ENCODE measurements at regions not wholly inside any gene's neighbourhood (a gene's known extent, or its start where the extent isn't known, plus 50 kb on each side); places are given as distances from the start of the nearest gene placed in this dataset.
A peak's percentile ranks its signal among the peaks of the same experiment; 100 is the strongest.

DNA sequence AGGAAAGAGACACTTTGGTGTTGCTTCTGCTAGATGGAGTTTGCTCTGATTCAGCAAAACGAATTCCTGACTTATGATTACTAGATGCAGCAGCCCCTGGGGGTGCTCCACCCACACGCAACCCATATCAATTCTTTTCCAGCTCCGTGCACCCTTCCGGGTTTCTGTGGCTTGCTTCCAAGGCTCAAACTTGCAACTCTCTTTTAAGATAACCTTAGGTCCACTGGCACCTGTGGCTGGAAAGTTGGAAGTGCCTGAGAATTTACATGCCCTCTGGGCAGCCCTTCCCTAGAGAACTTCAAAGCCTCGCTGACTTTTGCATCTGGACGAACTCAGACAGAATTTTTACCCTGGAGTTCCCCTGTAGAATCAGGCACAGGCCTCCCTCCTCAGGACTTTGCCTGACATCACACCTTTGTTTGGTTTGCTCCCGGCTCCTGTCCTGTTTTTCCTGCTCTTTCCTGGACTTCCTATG is 224.9 kb downstream of the SNX18 start:
- H3K27me3 ChIP-seq (ENCODE audit: control insufficient read depth, insufficient read depth, low read length) = no peaks in the 10 kb centered on the region
- no peak overlapping the region for H3K4me3 ChIP-seq (ENCODE audit: low read length)
- peak in 1 of 2 donors; percentile 66 for DNase-seq
- H3K9me3 ChIP-seq (ENCODE audit: control insufficient read depth, low read depth, low read length) = no peaks in the 10 kb centered on the region
- 20% methylated on average over 1 of the region's 7 CpGs for WGBS (ENCODE audit: insufficient coverage, low lambda C conversion rate)
- H3K36me3 ChIP-seq (ENCODE audit: control insufficient read depth, insufficient read depth, low read length) = no peaks in the 10 kb centered on the region
- H3K27ac ChIP-seq (ENCODE audit: low read length) = no peak overlapping the region
- peaks cover 3% of the 10 kb centered on the region for H3K4me1 ChIP-seq (ENCODE audit: control insufficient read depth, insufficient read depth, low read length)

DNA sequence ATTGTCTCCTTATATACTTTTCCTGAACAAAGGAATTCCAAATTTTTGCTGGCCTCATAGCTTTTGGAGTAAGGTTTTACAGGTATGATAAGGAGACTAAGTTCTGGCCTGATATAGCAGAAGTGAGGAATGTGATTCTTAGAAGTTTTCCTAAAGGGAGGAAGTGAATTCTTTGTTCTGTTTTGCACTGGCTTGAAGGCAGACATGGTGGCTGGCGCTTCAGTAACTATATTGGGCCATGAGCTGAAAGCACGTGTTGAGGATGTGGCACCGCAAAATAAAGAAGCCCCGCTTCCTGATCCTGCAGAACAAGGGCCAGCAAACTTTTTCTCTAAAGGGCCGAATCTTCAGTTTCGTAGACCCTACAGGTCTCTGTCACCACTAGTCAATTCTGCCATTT is 224.2 kb downstream of the SNX18 start:
- DNase-seq = no peak
- Histone ChIP-seq H3K27ac (ENCODE audit: low read length) (no peak overlapping the region), H3K27me3 (ENCODE audit: control insufficient read depth, insufficient read depth, low read length) (no peaks in the 10 kb centered on the region), H3K9me3 (ENCODE audit: control insufficient read depth, low read depth, low read length) (no peaks in the 10 kb centered on the region), H3K4me3 (ENCODE audit: low read length) (no peak overlapping the region), H3K36me3 (ENCODE audit: control insufficient read depth, insufficient read depth, low read length) (no peaks in the 10 kb centered on the region), H3K4me1 (ENCODE audit: control insufficient read depth, insufficient read depth, low read length) (peaks cover 3% of the 10 kb centered on the region)
- no CpG with 5 or more reads among the region's 6 CpGs for WGBS (ENCODE audit: insufficient coverage, low lambda C conversion rate)

DNA sequence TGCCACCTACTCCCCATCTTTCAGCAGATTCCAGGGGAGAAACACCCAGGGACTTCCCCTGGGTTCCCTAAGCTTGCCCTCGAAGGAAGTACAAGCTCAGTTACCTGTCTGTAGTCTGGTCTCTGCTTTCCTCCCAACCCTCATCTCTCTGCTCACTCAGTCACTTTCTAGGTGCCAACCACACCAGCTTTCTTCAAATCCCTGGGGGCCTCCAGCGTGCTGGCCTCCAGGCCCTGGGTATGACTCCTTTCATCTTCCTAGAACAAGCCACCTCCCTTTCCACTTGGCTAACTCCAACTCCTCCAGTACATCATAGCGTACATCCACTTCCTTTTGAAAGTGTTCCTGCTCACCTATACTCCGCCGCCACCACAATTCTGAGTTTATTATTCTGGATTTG is 222.6 kb downstream of the SNX18 start:
- Histone ChIP-seq H3K27me3 (ENCODE audit: control insufficient read depth, insufficient read depth, low read length) (no peaks in the 10 kb centered on the region), H3K27ac (ENCODE audit: low read length) (no peak overlapping the region), H3K4me1 (ENCODE audit: control insufficient read depth, insufficient read depth, low read length) (peaks cover 3% of the 10 kb centered on the region), H3K36me3 (ENCODE audit: control insufficient read depth, insufficient read depth, low read length) (no peaks in the 10 kb centered on the region), H3K9me3 (ENCODE audit: control insufficient read depth, low read depth, low read length) (no peaks in the 10 kb centered on the region), H3K4me3 (ENCODE audit: low read length) (no peak overlapping the region)
- DNase-seq = no peak
- WGBS (ENCODE audit: insufficient coverage, low lambda C conversion rate) = 100% methylated on average over 1 of the region's 5 CpGs

DNA sequence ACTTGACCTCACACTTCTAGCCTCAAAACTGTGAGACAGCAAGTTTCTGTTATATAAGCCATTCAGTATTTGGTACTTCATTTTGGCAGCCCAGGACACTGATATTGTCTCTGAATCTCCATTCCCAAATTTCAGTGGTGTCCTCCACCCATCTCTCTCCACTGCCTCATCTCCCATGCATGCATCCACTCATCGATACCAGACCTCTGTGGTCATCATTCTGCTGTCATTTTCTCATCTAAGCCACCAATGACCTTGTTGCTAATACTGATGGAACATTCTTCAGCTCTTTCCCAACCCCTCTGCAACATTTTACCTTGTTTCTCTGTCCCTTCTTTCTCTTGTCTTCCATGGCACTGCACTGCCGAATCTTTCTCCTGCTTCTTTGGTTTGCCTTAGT is 221.8 kb downstream of the SNX18 start:
- no peak for DNase-seq
- WGBS (ENCODE audit: insufficient coverage, low lambda C conversion rate) = no CpG with 5 or more reads among the region's 2 CpGs
- Histone ChIP-seq H3K36me3 (ENCODE audit: control insufficient read depth, insufficient read depth, low read length) (no peaks in the 10 kb centered on the region), H3K9me3 (ENCODE audit: control insufficient read depth, low read depth, low read length) (no peaks in the 10 kb centered on the region), H3K4me1 (ENCODE audit: control insufficient read depth, insufficient read depth, low read length) (peaks cover under 1% of the 10 kb centered on the region), H3K4me3 (ENCODE audit: low read length) (no peak overlapping the region), H3K27me3 (ENCODE audit: control insufficient read depth, insufficient read depth, low read length) (no peaks in the 10 kb centered on the region), H3K27ac (ENCODE audit: low read length) (no peak overlapping the region)

DNA sequence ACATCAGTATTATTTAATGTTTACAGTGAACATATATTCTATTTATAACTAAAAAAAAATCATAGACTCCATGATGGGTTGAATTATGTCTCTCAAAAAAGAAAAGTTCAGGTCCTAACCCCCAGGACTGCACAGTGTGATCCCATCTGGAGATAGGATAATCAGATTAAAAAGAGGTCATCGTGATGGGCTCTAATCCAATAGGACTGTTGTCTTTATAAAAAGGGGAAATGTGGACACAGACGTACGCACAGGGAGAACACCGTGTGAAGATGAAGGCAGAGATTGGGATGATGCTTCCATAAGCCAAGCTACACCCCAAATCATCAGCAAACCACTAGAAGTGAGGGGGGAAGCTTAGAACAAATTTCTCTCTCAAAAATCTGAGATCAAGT is 221.4 kb downstream of the SNX18 start:
- Histone ChIP-seq H3K27ac (ENCODE audit: low read length) (no peak overlapping the region), H3K27me3 (ENCODE audit: control insufficient read depth, insufficient read depth, low read length) (no peaks in the 10 kb centered on the region), H3K4me3 (ENCODE audit: low read length) (no peak overlapping the region), H3K36me3 (ENCODE audit: control insufficient read depth, insufficient read depth, low read length) (no peaks in the 10 kb centered on the region), H3K9me3 (ENCODE audit: control insufficient read depth, low read depth, low read length) (no peaks in the 10 kb centered on the region), H3K4me1 (ENCODE audit: control insufficient read depth, insufficient read depth, low read length) (no peaks in the 10 kb centered on the region)
- no peak for DNase-seq
- 73% methylated on average over 2 of the region's 4 CpGs for WGBS (ENCODE audit: insufficient coverage, low lambda C conversion rate)

DNA sequence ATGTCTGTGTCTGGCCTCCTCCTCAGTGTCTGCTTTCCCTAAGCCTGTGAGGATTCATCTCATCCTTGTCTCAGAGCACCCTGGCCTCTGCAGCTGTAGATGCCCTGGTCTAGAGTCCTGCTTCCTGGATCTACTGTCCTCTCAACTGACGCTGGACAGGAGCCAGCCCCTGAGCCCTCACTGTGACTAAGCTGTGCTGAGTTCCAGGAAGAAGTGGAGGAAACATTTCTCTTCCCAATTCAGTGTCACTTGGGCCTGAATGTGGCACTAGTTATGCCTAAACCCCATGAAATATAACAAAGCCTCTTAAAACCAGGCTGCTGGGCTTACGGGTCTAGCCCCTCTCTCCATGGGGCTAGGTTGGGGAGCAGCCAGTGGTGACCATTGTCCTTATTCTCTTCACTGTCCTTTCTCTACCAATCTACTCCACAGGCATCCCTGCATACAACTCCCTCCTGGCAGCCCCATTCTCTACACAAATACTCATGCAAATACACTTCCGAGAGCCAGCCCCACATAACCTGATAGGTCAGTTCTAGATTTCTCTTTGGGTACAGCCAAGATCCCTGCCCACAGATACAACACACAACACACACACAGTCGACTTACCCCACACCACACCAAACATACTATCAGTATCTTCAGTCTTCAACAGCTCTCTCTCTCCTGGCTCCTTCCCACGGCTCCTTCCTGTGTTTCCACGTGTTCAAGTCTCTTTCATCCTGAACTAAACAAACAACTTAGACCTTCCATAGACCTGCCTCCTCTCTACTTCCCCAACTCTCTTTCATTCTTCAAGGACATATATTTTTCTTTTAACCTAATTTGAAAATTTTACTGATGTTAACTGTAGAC is 220.8 kb downstream of the SNX18 start:
- WGBS (ENCODE audit: insufficient coverage, low lambda C conversion rate) = 93% methylated on average over 2 of the region's 6 CpGs

DNA sequence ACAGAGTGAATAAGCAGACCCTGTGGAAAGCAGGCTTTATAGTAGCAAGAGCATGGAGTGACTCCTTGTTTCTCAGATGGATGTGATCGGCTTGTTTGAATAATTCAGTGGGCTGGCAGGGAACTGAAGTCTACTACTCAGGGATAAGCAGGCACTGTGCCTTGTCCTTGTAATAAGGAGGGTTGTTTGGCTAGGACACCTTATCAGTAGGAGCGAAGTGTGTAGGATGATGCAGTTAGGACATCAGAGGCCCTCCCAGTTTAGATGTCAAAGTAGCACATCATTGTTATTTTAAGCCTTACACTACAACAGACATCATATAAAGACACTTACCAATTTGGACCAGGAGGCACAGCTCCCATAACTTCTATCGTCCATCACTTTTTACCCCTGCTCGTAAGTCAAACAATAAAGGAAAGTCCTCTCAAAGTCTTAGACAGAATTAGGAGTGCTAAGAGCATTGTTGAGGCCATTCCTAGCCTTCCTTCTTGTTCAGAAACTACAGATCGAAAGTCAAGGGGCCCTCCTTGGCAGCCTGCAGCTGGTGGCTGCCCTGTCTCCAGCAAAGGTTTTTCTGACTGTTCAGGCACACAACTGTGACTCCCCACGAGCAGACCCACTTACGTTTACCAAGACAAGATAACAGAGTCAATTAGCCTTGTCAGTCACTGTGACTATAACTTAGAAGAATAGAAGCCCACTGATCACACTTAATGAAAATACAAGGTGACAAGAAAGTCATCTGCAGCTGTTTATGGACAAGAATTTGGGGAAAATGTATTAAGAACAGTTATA is 218.6 kb downstream of the SNX18 start:
- DNase-seq = no peak
- Histone ChIP-seq H3K27ac (ENCODE audit: low read length) (no peak overlapping the region), H3K27me3 (ENCODE audit: control insufficient read depth, insufficient read depth, low read length) (no peaks in the 10 kb centered on the region), H3K4me1 (ENCODE audit: control insufficient read depth, insufficient read depth, low read length) (no peaks in the 10 kb centered on the region), H3K9me3 (ENCODE audit: control insufficient read depth, low read depth, low read length) (no peaks in the 10 kb centered on the region), H3K36me3 (ENCODE audit: control insufficient read depth, insufficient read depth, low read length) (no peaks in the 10 kb centered on the region), H3K4me3 (ENCODE audit: low read length) (no peak overlapping the region)
- 90% methylated on average over 2 of the region's 7 CpGs for WGBS (ENCODE audit: insufficient coverage, low lambda C conversion rate)

More for the DNA sequence above, 220.8 kb downstream of the SNX18 start:
- Histone ChIP-seq H3K4me3 (ENCODE audit: low read length) (no peak overlapping the region), H3K36me3 (ENCODE audit: control insufficient read depth, insufficient read depth, low read length) (no peaks in the 10 kb centered on the region), H3K27ac (ENCODE audit: low read length) (no peak overlapping the region), H3K9me3 (ENCODE audit: control insufficient read depth, low read depth, low read length) (no peaks in the 10 kb centered on the region), H3K27me3 (ENCODE audit: control insufficient read depth, insufficient read depth, low read length) (no peaks in the 10 kb centered on the region), H3K4me1 (ENCODE audit: control insufficient read depth, insufficient read depth, low read length) (no peaks in the 10 kb centered on the region)
- DNase-seq = no peak

DNA sequence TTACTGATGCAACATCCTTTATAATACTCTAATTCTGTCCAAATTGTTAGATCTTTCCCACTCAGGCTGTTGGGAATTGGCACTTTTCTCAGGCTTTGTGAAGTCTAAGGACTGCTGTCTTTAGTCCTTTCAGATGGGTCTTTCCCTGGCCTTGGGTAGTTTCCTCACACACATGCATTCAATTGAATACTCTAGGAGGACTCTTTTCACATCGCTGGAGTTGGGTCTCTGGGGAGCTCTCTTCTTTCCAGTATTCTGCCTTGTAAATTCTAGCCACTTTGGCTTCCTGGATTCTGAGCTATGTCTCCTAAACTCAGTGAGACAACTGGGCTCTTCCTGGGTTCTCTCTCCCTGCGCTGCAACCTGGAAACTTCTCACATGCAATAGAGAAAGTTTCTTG is 215.5 kb downstream of the SNX18 start:
- Histone ChIP-seq H3K9me3 (ENCODE audit: control insufficient read depth, low read depth, low read length) (no peaks in the 10 kb centered on the region), H3K27ac (ENCODE audit: low read length) (no peak overlapping the region), H3K36me3 (ENCODE audit: control insufficient read depth, insufficient read depth, low read length) (no peaks in the 10 kb centered on the region), H3K4me3 (ENCODE audit: low read length) (no peak overlapping the region), H3K27me3 (ENCODE audit: control insufficient read depth, insufficient read depth, low read length) (no peaks in the 10 kb centered on the region), H3K4me1 (ENCODE audit: control insufficient read depth, insufficient read depth, low read length) (no peaks in the 10 kb centered on the region)
- whole genome bisulfite sequencing (ENCODE audit: insufficient coverage, low lambda C conversion rate) = no CpG with 5 or more reads among the region's 2 CpGs
- no peak for DNase-seq

DNA sequence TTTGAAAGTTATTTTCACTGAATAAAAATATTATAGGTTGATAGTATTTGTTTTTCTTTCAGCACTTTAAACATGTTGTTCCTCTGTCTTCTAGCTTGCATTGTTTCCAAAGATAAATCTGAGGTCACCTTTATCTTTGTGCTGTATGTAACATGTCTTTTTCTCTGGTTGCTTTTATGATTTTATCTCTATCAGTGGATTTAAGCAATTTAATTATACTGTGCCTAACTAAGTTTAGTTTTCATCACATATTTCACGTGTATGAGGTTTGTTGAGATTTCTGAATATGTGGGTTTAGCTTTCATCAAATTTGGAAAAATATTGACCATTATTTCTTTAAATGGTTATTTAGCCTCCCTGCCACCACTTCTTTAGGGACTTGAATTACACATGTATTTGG is 214.5 kb downstream of the SNX18 start:
- Histone ChIP-seq H3K36me3 (ENCODE audit: control insufficient read depth, insufficient read depth, low read length) (no peaks in the 10 kb centered on the region), H3K27ac (ENCODE audit: low read length) (no peak overlapping the region), H3K4me1 (ENCODE audit: control insufficient read depth, insufficient read depth, low read length) (no peaks in the 10 kb centered on the region), H3K4me3 (ENCODE audit: low read length) (no peak overlapping the region), H3K9me3 (ENCODE audit: control insufficient read depth, low read depth, low read length) (no peaks in the 10 kb centered on the region), H3K27me3 (ENCODE audit: control insufficient read depth, insufficient read depth, low read length) (no peaks in the 10 kb centered on the region)
- no CpG with 5 or more reads among the region's 1 CpG for WGBS (ENCODE audit: insufficient coverage, low lambda C conversion rate)
- no peak for DNase-seq

DNA sequence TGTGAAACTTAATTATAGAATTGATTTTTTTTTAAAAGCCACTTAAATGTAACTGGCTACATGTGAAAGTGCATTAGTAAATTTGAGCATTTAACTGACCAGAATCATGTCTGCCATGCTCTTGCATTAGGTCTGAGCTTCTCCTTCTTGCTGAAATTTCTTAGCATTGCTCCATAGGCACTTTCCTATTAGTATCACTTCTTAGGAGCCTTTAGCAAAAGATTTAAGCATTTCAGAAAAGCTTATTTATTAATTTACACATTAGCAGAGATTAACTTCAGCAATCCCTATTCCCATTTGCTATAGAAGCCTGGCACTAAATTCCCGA is 211.0 kb downstream of the SNX18 start:
- DNase-seq = no peak
- WGBS (ENCODE audit: insufficient coverage, low lambda C conversion rate) = no CpG with 5 or more reads among the region's 1 CpG
- no peak overlapping the region for H3K27ac ChIP-seq (ENCODE audit: low read length)

More for the DNA sequence above, 211.0 kb downstream of the SNX18 start:
- Histone ChIP-seq H3K36me3 (ENCODE audit: control insufficient read depth, insufficient read depth, low read length) (no peaks in the 10 kb centered on the region), H3K4me3 (ENCODE audit: low read length) (no peak overlapping the region), H3K9me3 (ENCODE audit: control insufficient read depth, low read depth, low read length) (no peaks in the 10 kb centered on the region), H3K4me1 (ENCODE audit: control insufficient read depth, insufficient read depth, low read length) (no peaks in the 10 kb centered on the region), H3K27me3 (ENCODE audit: control insufficient read depth, insufficient read depth, low read length) (no peaks in the 10 kb centered on the region)

Data from large intestine (tissue), 3 donors.